OCI-LY1 (cell line): ENCODE measurements at regions not wholly inside any gene's neighbourhood (a gene's known extent, or its start where the extent isn't known, plus 50 kb on each side); places are given as distances from the start of the nearest gene placed in this dataset.

ENCODE experiments used
- H2AFZ ChIP-seq: fragments of 200-600 bp; sonication (generic), shearing (Covaris generic); 2 replicates; pipeline ENCODE4 v1.6.0; 2014; ENCODE audit warnings: antibody characterized with exemption, mild to moderate bottlenecking, low read length
- H3F3A ChIP-seq: fragments of 200-600 bp; sonication (generic), shearing (Covaris generic); 2 replicates; pipeline ENCODE4 v1.6.0; 2014; ENCODE audit warnings: mild to moderate bottlenecking, antibody characterized with exemption, low read length, moderate library complexity; ENCODE audit not compliant: insufficient read depth
- H3K27ac ChIP-seq: fragments of 200-600 bp; sonication (generic); 2 replicates; pipeline ENCODE4 v1.5.1; 2014; ENCODE audit warnings: low read length, mixed run types, mild to moderate bottlenecking, low read depth; ENCODE audit not compliant: poor library complexity, severe bottlenecking
- H3K27me3 ChIP-seq: fragments of 200-600 bp; sonication (generic); 2 replicates; pipeline ENCODE4 v1.6.0; 2014; ENCODE audit warnings: antibody characterized with exemption, mild to moderate bottlenecking, low read length, moderate library complexity; ENCODE audit not compliant: insufficient read depth
- H3K36me3 ChIP-seq: fragments of 200-600 bp; sonication (generic); 2 replicates; pipeline ENCODE4 v1.6.1; 2014; ENCODE audit warnings: mild to moderate bottlenecking, antibody characterized with exemption, low read length, moderate library complexity, mixed read lengths; ENCODE audit not compliant: insufficient read depth
- H3K4me1 ChIP-seq: fragments of 200-600 bp; sonication (generic); 2 replicates; pipeline ENCODE4 v1.5.1; 2014; ENCODE audit warnings: mild to moderate bottlenecking, low read length, moderate library complexity; ENCODE audit not compliant: insufficient read depth, severe bottlenecking
- H3K4me2 ChIP-seq: fragments of 200-600 bp; sonication (generic), shearing (Covaris generic); 2 replicates; pipeline ENCODE4 v1.6.1; 2014; ENCODE audit warnings: low read length
- H3K4me3 ChIP-seq: fragments of 200-600 bp; sonication (generic); 2 replicates; pipeline ENCODE4 v1.5.1; 2014; ENCODE audit warnings: low read length, low read depth, mild to moderate bottlenecking, mixed read lengths; ENCODE audit not compliant: poor library complexity, severe bottlenecking
- H3K79me2 ChIP-seq: fragments of 200-600 bp; shearing (Covaris generic); 2 replicates; pipeline ENCODE4 v1.6.1; 2016; ENCODE audit warnings: mixed run types, low read length, mixed read lengths; ENCODE audit not compliant: insufficient read depth
- H3K9ac ChIP-seq: fragments of 200-600 bp; sonication (generic), shearing (Covaris generic); 2 replicates; pipeline ENCODE4 v1.6.1; 2014; ENCODE audit warnings: mild to moderate bottlenecking, low read length, mixed read lengths
- H3K9me2 ChIP-seq: fragments of 200-600 bp; sonication (generic), shearing (Covaris generic); 2 replicates; pipeline ENCODE4 v1.6.1; 2014; ENCODE audit warnings: low read depth, mild to moderate bottlenecking, low read length, mixed read lengths
- H3K9me3 ChIP-seq: fragments of 200-600 bp; shearing (Covaris generic); 2 replicates; pipeline ENCODE4 v1.6.1; 2014; ENCODE audit warnings: low read length, mixed read lengths
- H4K20me1 ChIP-seq: fragments of 200-600 bp; sonication (generic), shearing (Covaris generic); 2 replicates; pipeline ENCODE4 v1.6.0; 2016; ENCODE audit warnings: mild to moderate bottlenecking, low read length; ENCODE audit not compliant: insufficient read depth
- CTCF ChIP-seq: fragments of 200-600 bp; sonication (generic), shearing (Covaris generic); IDR thresholded peaks from 2 replicates; pipeline ENCODE4 v1.5.1; 2017; ENCODE audit warnings: mild to moderate bottlenecking, antibody characterized with exemption, low read length, moderate library complexity, mixed read lengths
- EZH2 ChIP-seq: fragments of 200-600 bp; sonication (generic), shearing (Covaris generic); IDR thresholded peaks from 2 replicates; pipeline ENCODE4 v1.8.0; 2017; ENCODE audit warnings: borderline replicate concordance, mixed run types, mild to moderate bottlenecking, antibody characterized with exemption, low read length, moderate library complexity, mixed read lengths

- no peaks in the 10 kb centered on the region for H3K36me3 ChIP-seq
- no peaks in the 10 kb centered on the region for H4K20me1 ChIP-seq
- no peak overlapping the region for H3K4me2 ChIP-seq
- H3K4me3 ChIP-seq: no peak overlapping the region
- no peaks in the 10 kb centered on the region for H3K79me2 ChIP-seq
- TF ChIP-seq CTCF (no peak), EZH2 (no peak)
- H3K9ac ChIP-seq: no peak overlapping the region
- no peak overlapping the region for H2AFZ ChIP-seq
- no peaks in the 10 kb centered on the region for H3K9me2 ChIP-seq
- H3K9me3 ChIP-seq: no peaks in the 10 kb centered on the region
- H3K4me1 ChIP-seq: no peaks in the 10 kb centered on the region
- H3F3A ChIP-seq: no peaks in the 10 kb centered on the region
- H3K27ac ChIP-seq: no peak overlapping the region
- H3K27me3 ChIP-seq: no peaks in the 10 kb centered on the region
These were observed 601.3 kb upstream of the NECTIN3 start for GRCh38 chr3:110470310-110470709.

GRCh38 chr3:110473405-110473804 lies 598.2 kb upstream of the NECTIN3 start:
- Histone ChIP-seq H3K27ac (no peak overlapping the region), H3K9me2 (no peaks in the 10 kb centered on the region), H2AFZ (no peak overlapping the region), H3K9me3 (no peaks in the 10 kb centered on the region), H3K27me3 (no peaks in the 10 kb centered on the region), H3K36me3 (no peaks in the 10 kb centered on the region), H3K4me3 (no peak overlapping the region), H3K9ac (no peak overlapping the region), H3K79me2 (no peaks in the 10 kb centered on the region), H3K4me1 (no peaks in the 10 kb centered on the region), H3K4me2 (no peak overlapping the region), H3F3A (no peaks in the 10 kb centered on the region), H4K20me1 (no peaks in the 10 kb centered on the region)
- no peak for TF ChIP-seq CTCF
- no peak for TF ChIP-seq EZH2

- H3K4me1 ChIP-seq: no peaks in the 10 kb centered on the region
- H3K4me3 ChIP-seq: no peak overlapping the region
- H2AFZ ChIP-seq: no peak overlapping the region
- no peak overlapping the region for H3K4me2 ChIP-seq
- H3K27ac ChIP-seq: no peak overlapping the region
- H3K36me3 ChIP-seq: no peaks in the 10 kb centered on the region
- no peak for TF ChIP-seq EZH2
- no peak for TF ChIP-seq CTCF
- H3K9me3 ChIP-seq: no peaks in the 10 kb centered on the region
- H3K9me2 ChIP-seq: no peaks in the 10 kb centered on the region
- no peaks in the 10 kb centered on the region for H3K27me3 ChIP-seq
- H4K20me1 ChIP-seq: no peaks in the 10 kb centered on the region
- H3K79me2 ChIP-seq: no peaks in the 10 kb centered on the region
- H3K9ac ChIP-seq: no peak overlapping the region
- no peaks in the 10 kb centered on the region for H3F3A ChIP-seq
These were observed 597.2 kb upstream of the NECTIN3 start for GRCh38 chr3:110474397-110474796.
